B cell (primary cell): ENCODE measurements at regions not wholly inside any gene's neighbourhood (a gene's known extent, or its start where the extent isn't known, plus 50 kb on each side); places are given as distances from the start of the nearest gene placed in this dataset.

ENCODE experiments used
- ATAC-seq: fragments of 200-7000 bp; cut with Tn5 transposase; one replicate; pipeline ENCODE4 v1.10.0; 2021; ENCODE audit warnings: low read depth, mild to moderate bottlenecking, moderate number of reproducible peaks, moderate library complexity
- CTCF ChIA-PET: fragments of 350-600 bp; sonication (Branson Sonifier 250); formaldehyde crosslinking; loops from one replicate; lab custom pipeline; 2021; ENCODE audit warnings: antibody characterized with exemption, inconsistent platforms; lab: Charles Lee
- POLR2A ChIA-PET: fragments of 350-600 bp; sonication (Branson Sonifier 250); formaldehyde crosslinking; loops from one replicate; lab custom pipeline; 2021; ENCODE audit warnings: antibody characterized with exemption; lab: Charles Lee
- DNase-seq: peaks from one replicate; pipeline ENCODE4 v3.0.0; 2013
- H2AFZ ChIP-seq: 2 replicates; pipeline ENCODE4 v1.6.1; 2012; ENCODE audit warnings: mild to moderate bottlenecking, low read depth, low read length; ENCODE audit not compliant: insufficient read depth, poor library complexity, severe bottlenecking
- H3K27ac ChIP-seq, 2 donors: 1 replicate in 1 of 2; 2 replicates in 1 of 2; pipeline ENCODE4 v1.5.1; 2012 to 2013; ENCODE audit warnings: low read length in 2 of 2, mild to moderate bottlenecking in 2 of 2, moderate library complexity in 1 of 2
- H3K27me3 ChIP-seq, 4 experiments: fragments of 200-600 bp in 1 of 4; sonication (generic) in 1 of 4; replicated peaks in 1 of 4; 1 replicate in 2 of 4; 2 replicates in 2 of 4; pipeline versions ENCODE4 v1.6.1 to v1.7.0; 2013 to 2016; ENCODE audit warnings: low read length in 3 of 4, mild to moderate bottlenecking in 2 of 4, mixed read lengths in 1 of 4, moderate library complexity in 1 of 4; ENCODE audit not compliant: insufficient read depth in 4 of 4, control insufficient read depth in 3 of 4; ENCODE audit errors: control extremely low read depth in 1 of 4
- H3K36me3 ChIP-seq, 2 experiments: replicated peaks in 1 of 2; 1 replicate in 1 of 2; 2 replicates in 1 of 2; pipeline versions ENCODE4 v1.6.1 to v1.7.1; 2013; ENCODE audit warnings: low read length in 1 of 2; ENCODE audit not compliant: insufficient read depth in 2 of 2, control insufficient read depth in 1 of 2; ENCODE audit errors: control extremely low read depth in 1 of 2, extremely low read depth in 1 of 2
- H3K4me1 ChIP-seq, 2 donors: fragments of 200-600 bp in 1 of 2; sonication (generic) in 1 of 2; 1 replicate in 1 of 2; 2 replicates in 1 of 2; pipeline versions ENCODE4 v1.5.1 to v1.6.1; 2013 to 2017; ENCODE audit warnings: low read length in 2 of 2; ENCODE audit not compliant: control insufficient read depth in 2 of 2, insufficient read depth in 2 of 2
- H3K4me2 ChIP-seq: replicated peaks from 2 replicates; pipeline ENCODE3; 2012; ENCODE audit warnings: mild to moderate bottlenecking, low read depth, low read length; ENCODE audit not compliant: poor library complexity, severe bottlenecking
- H3K4me3 ChIP-seq, 5 experiments: fragments of 200-600 bp in 1 of 5; sonication (generic) in 1 of 5; 1 replicate in 3 of 5; 2 replicates in 2 of 5; pipeline versions ENCODE4 v1.5.1 to v1.7.0; 2011 to 2016; ENCODE audit warnings: low read length in 4 of 5, mild to moderate bottlenecking in 4 of 5, low read depth in 2 of 5, control low read depth in 1 of 5, moderate library complexity in 1 of 5; ENCODE audit not compliant: insufficient read depth in 1 of 5; ENCODE audit errors: control extremely low read depth in 1 of 5, extremely low read depth in 1 of 5
- H3K79me2 ChIP-seq: fragments of 200-600 bp; sonication (generic); one replicate; pipeline ENCODE4 v1.6.0; 2016; ENCODE audit warnings: low read length; ENCODE audit not compliant: control insufficient read depth, insufficient read depth
- H3K9ac ChIP-seq: fragments of 200-600 bp; sonication (generic); 2 replicates; pipeline ENCODE4 v1.6.1; 2017; ENCODE audit warnings: mild to moderate bottlenecking, low read length, moderate library complexity
- H3K9me3 ChIP-seq, 3 donors: one replicate each; pipeline versions ENCODE4 v1.6.1 to v1.7.1; 2013; ENCODE audit warnings: low read length in 2 of 3; ENCODE audit not compliant: control insufficient read depth in 2 of 3, insufficient read depth in 1 of 3; ENCODE audit errors: control extremely low read depth in 1 of 3
- H4K20me1 ChIP-seq: 2 replicates; pipeline ENCODE4 v1.6.0; 2012; ENCODE audit warnings: mild to moderate bottlenecking, low read length; ENCODE audit not compliant: insufficient read depth, control insufficient read depth, poor library complexity, severe bottlenecking
- H3K27ac Mint-ChIP-seq: one replicate; pipeline ENCODE4 v1.8.0; 2021; ENCODE audit warnings: mixed read lengths
- H3K27me3 Mint-ChIP-seq: one replicate; pipeline ENCODE4 v1.8.0; 2021; ENCODE audit warnings: mixed read lengths
- H3K4me1 Mint-ChIP-seq: one replicate; pipeline ENCODE4 v1.8.0; 2021; ENCODE audit warnings: mixed read lengths
- H3K4me3 Mint-ChIP-seq: one replicate; pipeline ENCODE4 v1.8.0; 2021; ENCODE audit warnings: mixed read lengths
- H3K9me3 Mint-ChIP-seq: one replicate; pipeline ENCODE4 v1.8.0; 2022; ENCODE audit warnings: mixed read lengths; ENCODE audit not compliant: insufficient read depth
- EZH2 ChIP-seq: IDR thresholded peaks from 2 replicates; pipeline ENCODE4 v1.6.1; 2012; ENCODE audit warnings: borderline replicate concordance, low read depth, mild to moderate bottlenecking, moderate library complexity, low read length; ENCODE audit not compliant: insufficient read depth, poor library complexity, severe bottlenecking
- WGBS: methylation state at CpG from one replicate; pipeline ENCODE4 v1.1.5; 2013; ENCODE audit warnings: missing lambda C conversion rate; ENCODE audit not compliant: insufficient coverage; 5-methylcytosine and 5-hydroxymethylcytosine counted together
- intact Hi-C: fragments of 100-400 bp; cut with micrococcal nuclease; formaldehyde crosslinking; loops from one replicate; pipeline ENCODE4 v1.10.0; 2022
- TF ChIP-seq, protein P1 (sequence below): fragments of 200-600 bp; IDR thresholded peaks from one replicate; pipeline ENCODE4 v1.8.0; 2022; ENCODE audit warnings: antibody characterized with exemption, mild to moderate bottlenecking

DNA sequence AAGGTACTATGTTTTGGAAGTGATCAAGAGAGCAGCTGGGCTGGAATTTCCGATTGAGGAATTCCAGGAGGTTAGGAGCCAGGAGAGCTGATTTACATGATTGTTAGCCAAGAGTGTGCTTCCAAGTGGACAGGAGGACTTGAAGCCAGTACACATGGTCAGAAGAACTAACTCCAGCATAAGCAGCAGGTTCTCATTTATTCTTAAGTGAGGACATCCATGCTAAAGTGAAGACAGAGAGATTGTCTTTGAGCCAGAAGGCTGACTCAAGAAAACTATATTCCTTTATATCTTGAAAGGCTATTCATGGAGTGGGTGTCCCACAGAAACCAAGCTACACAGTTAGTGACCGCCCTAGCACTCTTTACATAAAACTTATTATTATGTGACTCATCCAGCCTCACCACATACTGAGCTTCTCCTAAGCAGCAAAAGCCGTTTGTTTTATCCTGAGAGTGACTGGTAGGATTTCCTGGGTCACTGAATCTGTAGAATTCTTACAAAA, 56.7 kb upstream of the SEMA3A start:
- CTCF ChIA-PET: no interaction called here
- Histone ChIP-seq H4K20me1 (no peaks in the 10 kb centered on the region), H2AFZ (no peak overlapping the region)

DNA sequence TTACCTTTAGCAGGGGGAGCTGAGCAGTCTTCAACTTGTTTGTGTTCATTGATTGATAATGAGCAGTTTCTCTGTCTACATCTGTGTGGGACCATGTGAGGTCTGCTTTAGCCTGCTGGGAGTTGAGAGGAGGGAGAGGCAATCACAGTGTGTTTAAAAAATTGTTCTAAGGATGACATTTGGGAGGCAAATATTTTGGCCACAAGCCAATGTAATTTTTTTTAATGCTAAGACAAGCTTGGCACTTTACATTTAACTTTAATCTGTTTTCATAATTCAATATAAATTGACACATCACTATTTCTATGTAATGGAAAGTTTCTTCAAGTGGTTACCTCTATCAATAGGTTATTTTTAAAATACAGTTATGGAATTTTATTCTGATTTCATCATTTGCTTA, 55.9 kb upstream of the SEMA3A start:
- no peak overlapping the region for H3K4me3 ChIP-seq
- DNase-seq: no peak
- Mint-ChIP-seq H3K4me1 (no peaks in the 10 kb centered on the region), H3K27ac (no peak overlapping the region), H3K9me3 (peaks cover 3% of the 10 kb centered on the region), H3K27me3 (no peaks in the 10 kb centered on the region), H3K4me3 (no peak overlapping the region)
- no peaks in the 10 kb centered on the region for H4K20me1 ChIP-seq
- no peak overlapping the region for H3K9ac ChIP-seq
- H3K4me2 ChIP-seq: no peak overlapping the region
- no peaks in the 10 kb centered on the region for H3K36me3 ChIP-seq
- TF ChIP-seq EZH2: no peak
- TF ChIP-seq, protein P1, sequence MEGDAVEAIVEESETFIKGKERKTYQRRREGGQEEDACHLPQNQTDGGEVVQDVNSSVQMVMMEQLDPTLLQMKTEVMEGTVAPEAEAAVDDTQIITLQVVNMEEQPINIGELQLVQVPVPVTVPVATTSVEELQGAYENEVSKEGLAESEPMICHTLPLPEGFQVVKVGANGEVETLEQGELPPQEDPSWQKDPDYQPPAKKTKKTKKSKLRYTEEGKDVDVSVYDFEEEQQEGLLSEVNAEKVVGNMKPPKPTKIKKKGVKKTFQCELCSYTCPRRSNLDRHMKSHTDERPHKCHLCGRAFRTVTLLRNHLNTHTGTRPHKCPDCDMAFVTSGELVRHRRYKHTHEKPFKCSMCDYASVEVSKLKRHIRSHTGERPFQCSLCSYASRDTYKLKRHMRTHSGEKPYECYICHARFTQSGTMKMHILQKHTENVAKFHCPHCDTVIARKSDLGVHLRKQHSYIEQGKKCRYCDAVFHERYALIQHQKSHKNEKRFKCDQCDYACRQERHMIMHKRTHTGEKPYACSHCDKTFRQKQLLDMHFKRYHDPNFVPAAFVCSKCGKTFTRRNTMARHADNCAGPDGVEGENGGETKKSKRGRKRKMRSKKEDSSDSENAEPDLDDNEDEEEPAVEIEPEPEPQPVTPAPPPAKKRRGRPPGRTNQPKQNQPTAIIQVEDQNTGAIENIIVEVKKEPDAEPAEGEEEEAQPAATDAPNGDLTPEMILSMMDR: no peak
- no peaks in the 10 kb centered on the region for H3K27me3 ChIP-seq
- intact Hi-C loops: no loop called here
- no peak overlapping the region for H2AFZ ChIP-seq
- H3K79me2 ChIP-seq: no peaks in the 10 kb centered on the region
- ChIA-PET POLR2A (no interaction called here), CTCF (no interaction called here)
- H3K27ac ChIP-seq: no peak overlapping the region
- no peaks in the 10 kb centered on the region for H3K4me1 ChIP-seq
- ATAC-seq: no peak
- H3K9me3 ChIP-seq: peaks cover 0 to 6% (median 0%) of the 10 kb centered on the region in 3 donors

More for the DNA sequence above, 56.7 kb upstream of the SEMA3A start:
- H3K4me1 Mint-ChIP-seq: no peaks in the 10 kb centered on the region
- Histone ChIP-seq H3K27ac (no peak overlapping the region), H3K9me3 (no peaks in the 10 kb centered on the region), H3K4me2 (no peak overlapping the region), H3K9ac (no peak overlapping the region), H3K36me3 (no peaks in the 10 kb centered on the region), H3K27me3 (no peaks in the 10 kb centered on the region), H3K4me1 (no peaks in the 10 kb centered on the region), H3K4me3 (no peak overlapping the region), H3K79me2 (no peaks in the 10 kb centered on the region)
- H3K4me3 Mint-ChIP-seq: no peak overlapping the region
- POLR2A ChIA-PET: no interaction called here
- peaks cover 3% of the 10 kb centered on the region for H3K9me3 Mint-ChIP-seq
- TF ChIP-seq, protein P1: no peak
- TF ChIP-seq EZH2: no peak
- WGBS: 0% methylated on average over 1 of the region's 3 CpGs
- ATAC-seq (no peak), DNase-seq (no peak)
- intact Hi-C loops: no loop called here
- no peaks in the 10 kb centered on the region for H3K27me3 Mint-ChIP-seq
- no peak overlapping the region for H3K27ac Mint-ChIP-seq
